KMS-11 (cell line): ENCODE measurements at regions not wholly inside any gene's neighbourhood (a gene's known extent, or its start where the extent isn't known, plus 50 kb on each side); places are given as distances from the start of the nearest gene placed in this dataset.

ENCODE experiments used
- H2AFZ ChIP-seq: fragments of 200-600 bp; sonication (generic); 2 replicates; pipeline ENCODE4 v1.6.1; 2016; ENCODE audit warnings: antibody characterized with exemption, mixed run types, low read depth
- H3K27ac ChIP-seq: fragments of 200-600 bp; sonication (generic); 2 replicates; pipeline ENCODE4 v1.6.1; 2016; ENCODE audit warnings: mild to moderate bottlenecking, mixed run types
- H3K27me3 ChIP-seq: fragments of 200-600 bp; sonication (generic); 2 replicates; pipeline ENCODE4 v1.6.1; 2017; ENCODE audit warnings: mild to moderate bottlenecking, low read depth, mixed run types, moderate library complexity; ENCODE audit not compliant: insufficient read depth
- H3K36me3 ChIP-seq: fragments of 200-600 bp; sonication (generic); 2 replicates; pipeline ENCODE4 v1.6.1; 2017; ENCODE audit warnings: mild to moderate bottlenecking, mixed run types; ENCODE audit not compliant: insufficient read depth
- H3K4me1 ChIP-seq: fragments of 200-600 bp; sonication (generic); 2 replicates; pipeline ENCODE4 v1.6.1; 2016; ENCODE audit warnings: mild to moderate bottlenecking, low read depth, mixed run types; ENCODE audit not compliant: poor library complexity, severe bottlenecking
- H3K4me2 ChIP-seq: fragments of 200-600 bp; sonication (generic); 2 replicates; pipeline ENCODE4 v1.7.0; 2016; ENCODE audit warnings: mild to moderate bottlenecking, mixed run types
- H3K4me3 ChIP-seq: fragments of 200-600 bp; sonication (generic); IDR thresholded peaks from 2 replicates; pipeline ENCODE4 v1.6.1; 2017; ENCODE audit warnings: low read depth, low read length, mixed read lengths; ENCODE audit not compliant: insufficient read depth
- H3K79me2 ChIP-seq: fragments of 200-600 bp; sonication (generic); 2 replicates; pipeline ENCODE4 v1.6.1; 2016; ENCODE audit warnings: low read depth, mixed run types; ENCODE audit not compliant: insufficient read depth
- H3K9ac ChIP-seq: fragments of 200-600 bp; sonication (generic); 2 replicates; pipeline ENCODE4 v1.6.1; 2016; ENCODE audit warnings: mild to moderate bottlenecking, mixed run types
- H4K20me1 ChIP-seq: fragments of 200-600 bp; sonication (generic); 2 replicates; pipeline ENCODE4 v1.6.1; 2016; ENCODE audit warnings: mild to moderate bottlenecking, mixed run types; ENCODE audit not compliant: insufficient read depth
- TF ChIP-seq, protein P1 (sequence below): fragments of 200-600 bp; sonication (generic); conservative IDR thresholded peaks from 2 replicates; pipeline ENCODE4 v1.6.1; 2017; ENCODE audit warnings: low read depth, mild to moderate bottlenecking, antibody characterized with exemption, low read length, moderate library complexity, mixed read lengths

DNA sequence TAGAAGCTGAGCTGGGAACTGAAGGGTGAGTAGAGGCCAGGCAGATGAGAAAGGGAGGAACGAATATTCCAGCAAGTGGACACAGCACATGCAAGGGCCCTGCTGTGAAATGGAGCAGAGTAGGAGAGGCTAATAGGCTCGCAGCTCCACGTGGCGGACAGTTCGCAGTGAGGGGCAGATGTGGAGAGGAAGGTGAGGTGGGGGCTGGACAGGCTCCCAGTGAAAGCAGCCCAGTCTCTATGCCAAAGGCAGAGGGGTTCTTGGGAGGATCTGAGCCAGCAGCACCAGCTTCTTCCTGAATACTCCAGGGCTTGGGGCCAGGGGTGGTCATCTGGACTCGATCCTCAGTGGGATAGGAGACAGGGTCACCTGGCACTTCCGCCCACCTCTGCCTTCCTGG is 81.0 kb downstream of the CEBPB start:
- TF ChIP-seq, protein P1, sequence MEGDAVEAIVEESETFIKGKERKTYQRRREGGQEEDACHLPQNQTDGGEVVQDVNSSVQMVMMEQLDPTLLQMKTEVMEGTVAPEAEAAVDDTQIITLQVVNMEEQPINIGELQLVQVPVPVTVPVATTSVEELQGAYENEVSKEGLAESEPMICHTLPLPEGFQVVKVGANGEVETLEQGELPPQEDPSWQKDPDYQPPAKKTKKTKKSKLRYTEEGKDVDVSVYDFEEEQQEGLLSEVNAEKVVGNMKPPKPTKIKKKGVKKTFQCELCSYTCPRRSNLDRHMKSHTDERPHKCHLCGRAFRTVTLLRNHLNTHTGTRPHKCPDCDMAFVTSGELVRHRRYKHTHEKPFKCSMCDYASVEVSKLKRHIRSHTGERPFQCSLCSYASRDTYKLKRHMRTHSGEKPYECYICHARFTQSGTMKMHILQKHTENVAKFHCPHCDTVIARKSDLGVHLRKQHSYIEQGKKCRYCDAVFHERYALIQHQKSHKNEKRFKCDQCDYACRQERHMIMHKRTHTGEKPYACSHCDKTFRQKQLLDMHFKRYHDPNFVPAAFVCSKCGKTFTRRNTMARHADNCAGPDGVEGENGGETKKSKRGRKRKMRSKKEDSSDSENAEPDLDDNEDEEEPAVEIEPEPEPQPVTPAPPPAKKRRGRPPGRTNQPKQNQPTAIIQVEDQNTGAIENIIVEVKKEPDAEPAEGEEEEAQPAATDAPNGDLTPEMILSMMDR, result no peak
- Histone ChIP-seq H3K36me3 (no peaks in the 10 kb centered on the region), H3K27ac (no peak overlapping the region), H3K4me1 (no peaks in the 10 kb centered on the region), H3K4me2 (no peak overlapping the region), H4K20me1 (no peaks in the 10 kb centered on the region), H3K79me2 (no peaks in the 10 kb centered on the region), H3K4me3 (no peak overlapping the region), H3K27me3 (peaks cover 83% of the 10 kb centered on the region), H2AFZ (no peak overlapping the region), H3K9ac (no peak overlapping the region)

DNA sequence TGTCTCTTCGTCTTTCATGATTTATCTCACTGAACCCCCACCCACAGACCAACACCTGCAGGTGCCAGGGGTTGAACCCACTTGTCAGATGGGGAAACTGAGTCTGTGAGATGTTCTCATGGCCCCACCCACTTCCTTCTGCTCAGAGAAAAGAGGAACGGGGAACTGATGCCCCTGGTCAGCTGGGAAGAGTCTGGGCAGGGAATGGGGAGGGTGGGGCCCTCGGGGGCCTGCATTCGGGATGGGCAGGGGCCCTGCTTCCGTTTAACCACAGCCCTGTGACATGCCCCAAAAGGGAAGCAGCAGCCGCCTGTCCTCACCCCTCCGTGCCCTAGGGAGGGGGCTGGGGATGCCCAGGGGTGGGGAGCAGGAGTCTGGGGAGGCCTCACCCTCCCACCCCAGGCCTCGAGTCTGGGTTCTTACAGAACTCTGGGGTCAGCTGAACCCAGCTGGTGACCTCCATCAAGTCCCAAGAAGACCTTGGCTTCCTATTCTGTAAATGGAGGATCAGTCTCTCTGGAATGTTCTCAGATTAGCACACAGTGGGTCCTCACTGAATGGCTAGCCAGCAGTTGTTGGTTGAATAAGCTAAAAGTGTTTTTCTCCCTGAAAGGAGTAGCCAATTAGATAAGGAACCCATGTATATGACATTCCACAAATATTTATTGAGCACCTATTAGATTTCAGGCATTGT is 81.5 kb downstream of the CEBPB start:
- TF ChIP-seq, protein P1, result no peak
- no peaks in the 10 kb centered on the region for H3K79me2 ChIP-seq
- no peak overlapping the region for H2AFZ ChIP-seq
- H3K4me2 ChIP-seq, result no peak overlapping the region
- peaks cover 83% of the 10 kb centered on the region for H3K27me3 ChIP-seq
- H3K9ac ChIP-seq, result no peak overlapping the region
- no peaks in the 10 kb centered on the region for H3K36me3 ChIP-seq
- H4K20me1 ChIP-seq, result no peaks in the 10 kb centered on the region
- no peak overlapping the region for H3K4me3 ChIP-seq
- no peaks in the 10 kb centered on the region for H3K4me1 ChIP-seq
- H3K27ac ChIP-seq, result no peak overlapping the region

DNA sequence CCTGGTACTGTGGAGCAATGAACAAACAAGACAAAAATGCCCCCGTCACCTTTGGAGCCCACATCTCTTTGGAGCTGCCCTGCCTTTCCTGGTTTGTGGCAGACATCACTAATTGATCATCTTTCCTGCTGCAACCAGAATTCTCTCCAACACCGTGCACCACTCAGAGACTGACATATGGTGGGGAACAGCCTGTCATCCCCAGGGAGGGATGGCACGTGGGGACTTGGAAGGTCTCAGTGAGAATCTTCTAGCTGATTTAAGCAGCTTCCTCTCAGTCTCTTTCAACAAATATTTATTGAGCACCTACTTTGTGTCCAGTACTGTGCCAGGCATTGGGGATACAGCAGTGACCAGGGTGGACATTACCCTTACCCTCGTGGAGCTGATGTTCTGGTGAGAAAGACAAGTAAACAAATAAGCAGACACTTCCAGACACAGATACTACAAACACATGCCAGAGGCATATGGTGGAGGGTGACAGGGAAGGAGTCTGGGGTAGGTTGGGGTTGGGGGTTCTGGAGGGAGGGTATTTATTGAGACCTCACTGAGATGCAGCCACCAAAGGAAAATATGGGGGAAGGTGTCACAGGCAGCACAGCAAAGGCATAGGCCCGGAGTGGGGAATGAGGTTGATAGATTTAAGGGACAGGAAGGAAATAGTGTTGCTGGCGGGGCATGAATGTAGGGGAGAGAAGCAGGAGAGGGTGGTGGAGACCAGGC is 82.3 kb downstream of the CEBPB start:
- TF ChIP-seq, protein P1, result no peak
- Histone ChIP-seq H3K4me3 (no peak overlapping the region), H3K9ac (no peak overlapping the region), H4K20me1 (no peaks in the 10 kb centered on the region), H3K36me3 (no peaks in the 10 kb centered on the region), H3K4me1 (no peaks in the 10 kb centered on the region), H3K4me2 (no peak overlapping the region), H3K27me3 (peaks cover 80% of the 10 kb centered on the region), H2AFZ (no peak overlapping the region), H3K79me2 (no peaks in the 10 kb centered on the region), H3K27ac (no peak overlapping the region)

DNA sequence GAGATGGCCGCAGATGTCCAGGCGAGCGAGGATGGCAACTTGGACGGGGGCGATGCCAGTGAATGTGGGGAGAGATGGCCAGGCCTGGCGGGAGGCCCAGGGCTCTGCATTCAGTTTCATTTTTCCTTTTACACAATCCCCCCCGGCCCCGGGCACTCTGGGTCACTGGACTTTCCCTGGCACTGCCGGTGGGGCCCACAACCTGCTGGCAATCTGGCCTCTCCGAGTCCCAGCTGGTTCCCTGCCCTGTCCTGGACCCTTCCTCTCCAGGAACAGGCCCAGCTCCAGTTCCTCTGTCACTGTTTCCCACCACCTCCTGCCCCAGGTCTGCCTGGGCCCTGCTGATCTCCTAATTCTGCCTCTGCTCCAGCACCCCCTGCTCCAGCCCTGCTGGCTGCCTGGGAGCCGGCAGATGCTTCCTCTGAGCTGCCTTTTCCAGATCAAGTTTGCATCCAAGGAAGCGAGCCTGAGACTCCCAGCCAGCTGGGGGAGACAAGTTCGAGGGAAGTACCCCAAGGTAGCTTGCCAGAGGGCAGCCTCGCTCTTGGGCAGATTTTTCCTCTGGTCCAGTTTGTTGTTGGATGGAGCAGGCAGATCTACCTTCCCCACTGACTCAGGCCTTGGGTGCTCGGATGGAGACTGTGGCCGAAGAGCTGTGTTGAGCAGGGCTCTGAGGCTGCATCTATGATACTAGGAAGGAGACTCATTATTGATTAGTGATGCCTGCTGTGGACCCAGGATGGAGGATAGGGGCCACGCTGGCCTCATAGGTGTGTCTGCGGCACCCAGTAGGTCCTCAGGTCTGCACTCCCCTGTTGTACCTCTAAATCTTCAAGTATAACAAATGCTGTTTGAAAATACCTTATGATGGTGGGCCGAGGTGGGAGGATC is 83.2 kb downstream of the CEBPB start:
- Histone ChIP-seq H3K4me2 (no peak overlapping the region), H3K79me2 (no peaks in the 10 kb centered on the region), H3K27ac (no peak overlapping the region), H3K4me3 (no peak overlapping the region), H4K20me1 (no peaks in the 10 kb centered on the region), H3K36me3 (no peaks in the 10 kb centered on the region), H3K27me3 (peaks cover 81% of the 10 kb centered on the region), H3K4me1 (no peaks in the 10 kb centered on the region), H2AFZ (no peak overlapping the region), H3K9ac (no peak overlapping the region)
- TF ChIP-seq, protein P1, result no peak
